GM19468 (cell line): ENCODE measurements at regions not wholly inside any gene's neighbourhood (a gene's known extent, or its start where the extent isn't known, plus 50 kb on each side); places are given as distances from the start of the nearest gene placed in this dataset.
"Not testable (repeated sequence)": the region's sequence is repeated elsewhere in the genome, so short reads cannot be mapped to it uniquely, and the experiment has no call there.

Experiments used
- ATAC-seq: cut with Tn5 transposase; IDR thresholded peaks from one replicate; pipeline ENCODE4 v1.9.1; 2021; ENCODE audit warnings: mild to moderate bottlenecking, moderate library complexity, moderate number of reproducible peaks; ENCODE audit not compliant: unreplicated experiment; ENCODE audit errors: extremely low read depth

GRCh38 chr3:75115695-75116094 lies 501.2 kb upstream of the CNTN3 start:
- ATAC-seq = no peak

GRCh38 chr3:75118779-75119178 lies 504.3 kb upstream of the CNTN3 start:
- ATAC-seq = no peak

- no peak for ATAC-seq
These were observed 512.1 kb upstream of the CNTN3 start for GRCh38 chr3:75126556-75126955.

- no peak for ATAC-seq
These were observed 514.6 kb upstream of the CNTN3 start for GRCh38 chr3:75129101-75129500.

- ATAC-seq = no peak
These were observed 521.8 kb upstream of the CNTN3 start for GRCh38 chr3:75136100-75136897.

GRCh38 chr3:75138345-75138744 lies 523.9 kb upstream of the CNTN3 start:
- no peak for ATAC-seq

GRCh38 chr3:75140904-75141615 lies 523.1 kb upstream of the FRG2C start:
- ATAC-seq = no peak

- no peak for ATAC-seq
These were observed 519.7 kb upstream of the FRG2C start for GRCh38 chr3:75144406-75144805.

GRCh38 chr3:75171630-75172230 lies 492.4 kb upstream of the FRG2C start:
- ATAC-seq = no peak

GRCh38 chr3:75176937-75177336 lies 487.2 kb upstream of the FRG2C start:
- ATAC-seq = no peak

- no peak for ATAC-seq
These were observed 483.7 kb upstream of the FRG2C start for GRCh38 chr3:75180235-75180944.

GRCh38 chr3:75180945-75181298 lies 483.2 kb upstream of the FRG2C start:
- no peak for ATAC-seq

GRCh38 chr3:75188962-75189361 lies 475.2 kb upstream of the FRG2C start:
- no peak for ATAC-seq

- no peak for ATAC-seq
These were observed 471.9 kb upstream of the FRG2C start for GRCh38 chr3:75192146-75192616.

- no peak for ATAC-seq
These were observed 470.3 kb upstream of the FRG2C start for GRCh38 chr3:75193797-75194196.

- not testable (repeated sequence) for ATAC-seq
These were observed 449.8 kb upstream of the FRG2C start for GRCh38 chr3:75214332-75214731.

GRCh38 chr3:75218577-75218976 lies 445.6 kb upstream of the FRG2C start:
- no peak for ATAC-seq

- no peak for ATAC-seq
These were observed 443.2 kb upstream of the FRG2C start for GRCh38 chr3:75220932-75221331.

GRCh38 chr3:75224412-75224811 lies 439.7 kb upstream of the FRG2C start:
- no peak for ATAC-seq

- ATAC-seq = no peak
These were observed 431.9 kb upstream of the FRG2C start for GRCh38 chr3:75232216-75232615.

- no peak for ATAC-seq
These were observed 428.5 kb upstream of the FRG2C start for GRCh38 chr3:75235631-75236030.
